ENCODE measurements at regions not wholly inside any gene's neighbourhood (a gene's known extent, or its start where the extent isn't known, plus 50 kb on each side); places are given as distances from the start of the nearest gene placed in this dataset.

GRCh38 chr2:123415678-123416077 is 609.4 kb upstream of the CNTNAP5 start:
- DNase-seq: no peak
- H3K4me3 ChIP-seq: no peak overlapping the region

GRCh38 chr2:123419976-123420375 is 605.1 kb upstream of the CNTNAP5 start:
- Histone ChIP-seq H3K4me3 (no peak overlapping the region), H3K36me3 (no peaks in the 10 kb centered on the region), H3K27me3 (no peaks in the 10 kb centered on the region), H3K9me3 (no peaks in the 10 kb centered on the region), H3K27ac (no peak overlapping the region), H3K4me1 (ENCODE audit: insufficient read depth) (no peaks in the 10 kb centered on the region)
- no peak for DNase-seq
- TF ChIP-seq POLR2A (IDR thresholded peaks at IDR 0.05) (no peak), CTCF (IDR thresholded peaks at IDR 0.05) (no peak), EP300 (IDR thresholded peaks at IDR 0.05) (no peak)
- intact Hi-C loops (cut with DNase I): no loop called here

More at GRCh38 chr2:123415678-123416077, 609.4 kb upstream of the CNTNAP5 start:
- 56 to 87% (median 61%) methylated on average over 2 of the region's 2 CpGs for WGBS, 3 donors
- no peaks in the 10 kb centered on the region for H3K9me3 ChIP-seq
- H3K27me3 ChIP-seq: no peaks in the 10 kb centered on the region
- intact Hi-C loops (cut with DNase I): no loop called here
- H3K4me1 ChIP-seq (ENCODE audit: insufficient read depth): no peaks in the 10 kb centered on the region
- no peak for TF ChIP-seq CTCF (IDR thresholded peaks at IDR 0.05)
- H3K27ac ChIP-seq: no peak overlapping the region
- no peaks in the 10 kb centered on the region for H3K36me3 ChIP-seq

- WGBS, 3 donors: 90% methylated on average over 6 of the region's 6 CpGs
- Histone ChIP-seq H3K4me3 (no peak overlapping the region), H3K36me3 (no peaks in the 10 kb centered on the region), H3K4me1 (ENCODE audit: insufficient read depth) (no peaks in the 10 kb centered on the region), H3K27me3 (no peaks in the 10 kb centered on the region), H3K27ac (no peak overlapping the region), H3K9me3 (no peaks in the 10 kb centered on the region)
- DNase-seq: no peak
- intact Hi-C loops (cut with DNase I): no loop called here
- no peak for TF ChIP-seq CTCF (IDR thresholded peaks at IDR 0.05)
- no peak for TF ChIP-seq EP300 (IDR thresholded peaks at IDR 0.05)
- no peak for TF ChIP-seq POLR2A (IDR thresholded peaks at IDR 0.05)
Measured at GRCh38 chr2:123434546-123435395, 590.3 kb upstream of the CNTNAP5 start.

- WGBS, 3 donors: 6 to 22% (median 14%) methylated on average over 1 of the region's 1 CpG
- H3K4me3 ChIP-seq: no peak overlapping the region
- no peaks in the 10 kb centered on the region for H3K9me3 ChIP-seq
- TF ChIP-seq POLR2A (IDR thresholded peaks at IDR 0.05) (no peak), CTCF (IDR thresholded peaks at IDR 0.05) (no peak), EP300 (IDR thresholded peaks at IDR 0.05) (no peak)
- no peak for DNase-seq
- H3K36me3 ChIP-seq: no peaks in the 10 kb centered on the region
- no peaks in the 10 kb centered on the region for H3K27me3 ChIP-seq
- intact Hi-C loops (cut with DNase I): no loop called here
- H3K27ac ChIP-seq: no peak overlapping the region
- H3K4me1 ChIP-seq (ENCODE audit: insufficient read depth): no peaks in the 10 kb centered on the region
Measured at GRCh38 chr2:123438251-123438650, 586.8 kb upstream of the CNTNAP5 start.

Measured in ovary (tissue), 7 donors.